Skin epidermis (tissue), 12 donors: ENCODE measurements at regions not wholly inside any gene's neighbourhood (a gene's known extent, or its start where the extent isn't known, plus 50 kb on each side); places are given as distances from the start of the nearest gene placed in this dataset.

Source experiments
- H3K27ac ChIP-seq, 21 experiments: fragments of 200-600 bp; sonication (generic) in 11 of 21; one replicate each; pipeline ENCODE4 v1.5.0; 2020; ENCODE audit warnings: mild to moderate bottlenecking in 3 of 21, inconsistent platforms in 2 of 21, moderate library complexity in 2 of 21
- H3K4me3 ChIP-seq, 7 experiments: fragments of 200-600 bp; sonication (generic) in 2 of 7; one replicate each; pipeline ENCODE4 v1.5.0; 2020; ENCODE audit warnings: inconsistent platforms in 2 of 7, mild to moderate bottlenecking in 2 of 7, moderate library complexity in 1 of 7

DNA sequence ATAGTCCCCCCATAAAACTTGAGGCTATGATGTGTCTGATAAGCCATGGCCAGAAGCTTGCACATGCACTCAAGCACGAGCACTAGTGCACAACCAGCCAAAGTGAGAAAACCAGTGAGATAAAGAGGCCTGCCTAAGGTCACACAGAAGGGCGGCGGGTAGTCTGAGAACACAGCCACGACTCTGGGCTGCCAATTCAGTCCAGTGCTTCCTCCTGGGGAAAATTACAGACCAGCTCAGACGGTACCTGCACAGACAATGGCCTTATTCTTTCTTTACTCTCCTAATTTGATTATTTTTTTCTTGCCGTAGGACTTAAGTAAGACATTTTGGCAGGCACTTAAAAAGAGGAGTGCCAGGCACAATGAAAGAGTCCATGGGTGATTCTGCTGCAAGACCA lies 533.2 kb upstream of the FAT1 start:
- Histone ChIP-seq H3K27ac (no peak overlapping the region), H3K4me3 (no peak overlapping the region)

DNA sequence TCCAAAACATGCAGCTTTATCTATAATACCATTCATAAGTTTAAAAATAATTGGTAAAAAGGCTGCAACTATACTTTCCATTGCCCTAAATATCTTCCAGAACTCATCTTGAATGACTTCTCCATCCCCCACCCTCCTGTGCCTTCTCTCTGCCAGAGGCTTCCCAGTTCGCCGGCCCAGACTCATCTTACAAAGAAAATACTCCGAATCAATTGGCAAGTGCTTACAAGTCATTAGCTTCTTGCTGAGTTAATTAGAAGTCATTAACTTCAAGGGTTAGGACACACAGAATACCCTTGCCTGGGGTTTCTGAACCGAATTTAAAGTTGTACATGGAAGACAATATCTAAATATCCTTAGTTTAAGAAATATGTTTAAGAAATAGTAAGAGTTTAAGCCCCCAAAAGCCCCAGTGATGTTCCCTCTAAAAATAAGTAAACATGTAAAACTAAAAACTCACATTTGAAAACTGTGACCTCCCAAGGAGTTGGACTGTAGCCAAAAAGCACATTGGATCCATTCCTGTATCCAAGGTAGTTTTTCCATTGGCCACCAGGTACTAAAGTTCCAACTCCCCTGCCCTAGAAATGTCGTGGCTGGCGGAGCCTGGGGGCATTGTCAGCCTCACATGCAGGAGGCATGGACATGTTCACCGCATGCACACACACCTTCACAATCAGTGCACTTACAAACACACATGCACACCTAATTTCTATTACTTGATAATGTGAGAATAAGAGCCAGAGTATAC lies 535.2 kb upstream of the FAT1 start:
- H3K27ac ChIP-seq, result no peak overlapping the region
- no peak overlapping the region for H3K4me3 ChIP-seq

DNA sequence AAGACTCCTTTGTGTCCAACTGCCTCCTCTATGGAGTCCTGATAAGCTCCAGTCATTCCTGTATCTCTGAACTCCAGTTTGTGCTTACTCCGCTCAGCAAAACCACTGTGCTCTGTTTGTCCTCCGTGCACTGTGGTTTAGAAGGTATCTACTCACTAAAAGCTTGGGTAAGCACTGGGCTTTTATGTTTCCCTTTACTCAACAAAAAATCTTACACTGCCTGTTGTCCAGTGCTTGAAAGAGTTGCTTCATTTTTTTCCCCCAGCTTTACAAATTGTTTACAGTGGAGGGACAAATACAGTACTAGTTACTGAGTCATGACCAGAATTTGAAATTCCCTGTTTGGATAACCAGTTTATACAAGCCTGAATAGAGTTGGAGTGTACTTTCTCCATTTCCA lies 545.3 kb upstream of the FAT1 start:
- no peak overlapping the region for H3K4me3 ChIP-seq
- H3K27ac ChIP-seq, result no peak overlapping the region

DNA sequence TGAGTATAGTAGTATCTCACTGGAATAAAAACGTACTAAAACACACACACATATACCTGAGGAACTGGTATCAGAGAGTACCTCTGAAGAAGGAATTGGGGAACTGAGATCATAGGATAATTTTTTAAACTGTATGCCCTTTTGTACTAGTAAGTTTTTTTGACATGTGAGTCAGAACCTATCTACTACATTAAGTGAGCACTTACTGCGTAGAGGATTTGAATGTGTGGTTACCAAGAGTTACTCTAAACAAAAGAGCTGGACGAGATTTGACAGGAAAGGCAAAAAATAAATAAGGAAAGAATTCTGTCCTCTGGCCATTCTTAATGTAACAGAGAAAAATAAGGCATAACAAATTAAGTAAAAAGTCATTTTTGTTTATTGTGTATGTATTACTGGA lies 546.5 kb upstream of the FAT1 start:
- H3K4me3 ChIP-seq, result no peak overlapping the region
- H3K27ac ChIP-seq, result no peak overlapping the region

DNA sequence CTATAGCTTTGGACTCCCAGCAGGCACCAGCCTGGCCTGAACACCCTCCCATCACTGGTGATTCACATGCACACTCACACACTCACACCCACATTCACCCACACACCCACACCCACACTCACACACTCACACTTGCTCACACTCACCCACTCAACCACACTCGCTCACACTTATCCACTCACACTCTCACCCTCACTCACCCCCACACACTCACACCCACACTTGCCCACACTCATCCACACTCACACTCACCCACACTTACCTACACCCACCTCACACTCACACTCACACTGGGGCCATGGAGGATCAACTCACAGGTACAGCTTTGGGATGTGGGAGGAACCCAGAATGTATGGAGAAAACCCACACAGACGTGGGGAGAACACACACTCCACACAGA lies 548.2 kb upstream of the FAT1 start:
- no peak overlapping the region for H3K4me3 ChIP-seq
- H3K27ac ChIP-seq, result no peak overlapping the region

DNA sequence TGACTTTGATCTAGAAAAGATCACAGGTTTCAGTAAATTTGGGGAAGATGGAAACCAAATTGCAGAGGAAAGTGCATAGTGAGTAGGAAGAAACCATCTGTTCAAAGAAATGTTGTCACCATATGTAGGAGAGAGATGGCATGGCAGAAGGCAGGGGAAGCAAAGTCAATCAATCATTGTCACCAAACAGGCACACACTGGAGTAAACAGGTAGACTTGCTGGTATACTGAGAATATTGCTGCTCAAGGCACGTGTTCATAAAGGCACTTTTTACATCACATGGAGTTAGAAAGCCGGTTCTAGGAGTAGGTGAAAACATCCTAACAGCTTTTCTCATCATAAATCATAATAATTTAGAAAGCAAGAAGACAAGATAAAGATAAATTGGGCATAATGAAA lies 550.5 kb upstream of the FAT1 start:
- Histone ChIP-seq H3K27ac (no peak overlapping the region), H3K4me3 (no peak overlapping the region)

DNA sequence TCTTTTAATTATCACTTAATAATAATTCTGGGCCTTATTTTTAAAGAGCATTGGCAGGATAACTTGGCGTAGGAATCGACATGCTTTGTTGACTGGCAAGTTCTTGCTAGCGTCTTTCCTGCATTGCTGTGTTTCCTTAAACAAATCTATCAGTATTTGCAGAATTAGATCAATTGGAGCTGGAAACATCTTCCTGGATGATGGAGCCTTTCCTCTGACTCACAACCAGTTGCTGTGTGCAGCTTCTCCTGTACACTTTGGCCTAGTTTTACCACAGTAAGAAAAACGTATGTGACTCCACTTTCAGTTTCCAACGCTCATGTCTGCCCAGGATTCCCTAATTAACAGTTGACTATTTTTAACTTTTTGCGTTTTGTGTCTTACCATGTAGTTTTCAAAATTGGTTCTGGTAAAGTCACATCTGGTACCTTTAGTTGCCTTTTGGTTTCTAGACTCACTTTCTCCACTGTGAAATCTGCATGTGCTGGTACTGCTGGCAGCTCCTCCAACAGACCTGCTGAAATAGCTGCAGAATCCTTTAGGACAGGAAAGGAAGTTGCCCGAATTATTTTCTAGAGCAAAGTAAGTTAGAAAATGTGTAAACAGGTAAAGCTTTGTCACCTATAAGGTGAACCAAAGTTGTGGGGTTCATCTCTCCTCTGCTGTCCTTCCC lies 553.2 kb upstream of the FAT1 start:
- H3K27ac ChIP-seq, result no peak overlapping the region
- no peak overlapping the region for H3K4me3 ChIP-seq

DNA sequence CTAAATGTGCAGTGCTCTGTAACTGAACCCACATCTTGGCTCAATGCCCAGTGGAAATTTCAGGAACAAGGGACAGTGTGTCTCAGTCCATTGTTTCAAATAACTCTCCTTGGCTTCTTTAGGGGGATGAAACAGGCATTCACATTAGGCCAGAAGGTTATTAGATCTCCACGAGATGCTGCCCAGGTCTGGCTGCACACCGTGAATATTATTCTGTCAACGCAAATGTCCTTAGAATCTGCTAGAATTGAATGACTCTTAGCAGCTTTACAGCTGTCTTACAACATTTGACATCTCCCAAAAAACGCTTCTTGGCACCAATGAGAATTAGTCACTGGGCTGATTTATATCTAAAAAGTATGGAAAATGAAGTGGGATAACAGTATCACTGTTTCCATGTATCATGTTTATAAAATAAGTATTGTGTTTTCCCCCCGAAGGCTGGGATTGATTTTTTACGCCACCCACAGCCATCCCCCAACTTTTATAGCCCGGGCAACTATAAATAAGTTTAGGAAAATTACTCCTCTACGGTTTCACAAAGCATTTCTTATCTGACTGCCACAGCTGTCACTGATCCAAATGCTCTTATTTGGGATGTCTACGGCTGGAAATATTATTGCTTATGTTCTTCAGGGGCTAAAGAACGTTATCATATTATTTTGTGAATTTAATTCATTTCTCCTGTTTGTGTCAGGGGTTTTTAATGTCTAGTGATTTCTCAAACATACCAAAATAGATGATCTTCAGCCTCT lies 559.7 kb upstream of the FAT1 start:
- H3K27ac ChIP-seq, result no peak overlapping the region
- no peak overlapping the region for H3K4me3 ChIP-seq

DNA sequence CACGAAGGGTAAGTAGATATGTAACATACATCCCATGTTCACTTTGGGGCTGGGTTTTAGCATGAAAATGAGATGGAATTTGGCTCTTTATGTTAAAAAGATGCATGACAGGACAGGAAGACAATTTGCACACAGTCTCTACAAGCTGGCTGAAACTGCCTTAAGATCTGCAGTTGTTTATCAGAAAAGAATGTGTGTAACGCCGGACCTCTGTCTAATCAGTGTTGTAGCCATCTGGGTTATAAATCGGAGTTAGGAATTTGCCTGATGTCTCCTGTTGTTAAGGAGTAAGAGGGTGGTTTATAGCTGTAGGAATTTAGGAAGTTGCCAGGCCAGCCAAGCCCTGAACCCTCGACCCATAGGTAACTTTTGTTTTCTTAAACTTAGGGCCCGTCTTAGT lies 562.9 kb upstream of the FAT1 start:
- no peak overlapping the region for H3K4me3 ChIP-seq
- no peak overlapping the region for H3K27ac ChIP-seq

DNA sequence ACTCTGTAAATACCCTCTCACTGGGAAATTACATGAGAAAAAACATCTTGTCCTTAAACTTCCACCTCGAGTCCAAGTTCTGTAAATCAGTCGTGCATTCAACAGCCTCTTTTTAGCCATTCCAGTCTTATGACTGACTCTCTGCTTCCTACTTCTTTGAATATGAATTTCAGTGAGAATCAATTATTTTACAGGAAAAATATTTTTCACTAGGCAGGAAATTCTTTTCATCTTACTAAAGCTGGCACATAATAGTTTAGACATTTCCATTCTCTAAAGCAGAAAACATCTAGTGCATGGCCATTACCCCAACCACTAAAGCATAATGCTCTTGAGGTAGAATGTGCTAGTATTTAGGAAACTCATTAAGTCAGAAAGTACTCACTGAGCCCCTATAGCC lies 565.7 kb upstream of the FAT1 start:
- Histone ChIP-seq H3K4me3 (no peak overlapping the region), H3K27ac (no peak overlapping the region)

DNA sequence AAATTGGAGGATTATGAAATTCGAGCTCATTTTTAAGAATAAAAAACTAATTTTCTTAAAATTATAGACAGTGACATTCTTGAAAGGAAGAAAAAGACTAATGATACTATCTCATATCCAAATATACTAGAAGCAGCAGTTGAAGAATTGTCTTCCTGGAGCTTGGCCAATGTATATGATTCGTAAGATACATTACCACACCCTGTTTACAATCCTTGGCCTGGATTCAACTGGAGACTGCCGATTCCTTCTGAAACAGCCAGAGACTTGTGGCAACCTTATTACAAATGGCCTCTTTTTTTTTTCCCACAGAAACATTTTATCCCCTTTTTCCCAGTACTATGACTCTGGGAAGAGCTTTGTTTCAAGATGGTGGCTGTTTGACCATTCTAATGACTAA lies 571.2 kb upstream of the FAT1 start:
- H3K4me3 ChIP-seq, result no peak overlapping the region
- no peak overlapping the region for H3K27ac ChIP-seq

DNA sequence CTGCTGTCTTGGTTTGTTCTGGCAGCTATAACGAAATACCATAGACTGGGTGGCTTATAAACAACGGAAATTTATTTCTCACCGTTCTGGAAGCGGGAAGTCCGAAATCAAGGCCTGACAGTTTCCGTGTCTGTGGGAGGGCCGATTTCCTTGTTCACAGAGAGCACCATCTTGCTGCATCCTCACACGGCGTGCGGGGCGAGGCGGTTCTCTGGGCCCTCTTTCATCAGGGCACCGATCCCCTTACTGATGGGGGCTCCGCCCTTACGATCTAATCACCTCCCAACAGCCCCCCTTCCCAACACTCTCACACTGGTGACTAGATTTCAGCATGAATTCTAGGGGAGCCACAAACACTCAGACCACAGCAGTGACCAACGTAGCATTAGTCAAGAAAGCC lies 578.3 kb upstream of the FAT1 start:
- H3K27ac ChIP-seq, result no peak overlapping the region

DNA sequence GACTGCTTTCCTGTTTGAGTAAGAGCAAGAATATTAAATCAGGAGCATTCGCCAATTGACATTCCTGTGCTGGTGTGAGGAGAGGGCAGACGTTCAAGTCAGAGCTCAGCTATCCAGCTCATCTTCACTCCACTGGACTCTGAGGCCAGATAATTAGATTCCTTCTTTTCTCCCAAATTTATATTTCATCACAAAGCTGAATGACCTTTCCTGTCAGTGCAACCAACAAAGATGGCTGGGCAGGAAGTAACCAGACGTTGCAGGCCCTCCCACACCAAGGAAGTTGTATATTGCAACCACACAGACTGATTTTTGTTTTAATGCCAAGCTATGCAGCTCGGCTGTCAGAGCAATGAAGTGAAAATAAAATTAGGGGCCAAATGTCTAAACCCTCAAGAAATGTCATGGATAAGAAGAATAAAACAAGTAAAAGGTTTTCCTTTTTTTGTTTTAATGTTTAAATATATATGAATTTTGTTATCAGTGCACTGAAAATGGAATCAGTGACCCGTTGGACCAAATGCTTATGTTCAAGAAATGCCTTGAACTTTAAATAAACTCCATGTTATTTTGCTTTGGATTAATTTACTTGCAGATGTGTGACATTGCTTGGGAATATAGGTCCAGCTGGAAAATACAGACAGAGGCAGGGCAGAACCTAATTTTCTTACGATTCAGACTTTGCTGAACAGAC lies 578.9 kb upstream of the FAT1 start:
- H3K27ac ChIP-seq, result peak overlapping the region in 1 of 21 experiments; percentile 44
- no peak overlapping the region for H3K4me3 ChIP-seq

More for the DNA sequence above, 578.3 kb upstream of the FAT1 start:
- no peak overlapping the region for H3K4me3 ChIP-seq

DNA sequence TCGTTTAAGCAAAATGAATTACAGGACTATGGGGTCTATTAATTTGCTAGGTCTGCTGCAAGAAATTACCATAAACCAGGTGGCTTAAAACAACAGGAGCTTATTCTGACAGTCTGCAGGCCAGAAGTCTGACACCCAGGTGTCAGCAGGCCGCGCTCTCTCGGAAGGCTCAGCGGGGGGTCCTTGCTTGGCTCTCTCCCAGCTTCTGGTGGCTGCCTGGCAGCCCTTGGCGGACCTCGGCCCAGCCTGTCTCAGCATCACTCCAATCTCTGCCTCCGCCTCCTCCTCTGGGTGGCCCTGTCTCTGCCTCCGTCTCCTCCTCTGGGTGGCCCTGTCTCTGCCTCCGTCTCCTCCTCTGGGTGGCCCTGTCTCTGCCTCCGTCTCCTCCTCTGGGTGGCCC lies 580.5 kb upstream of the FAT1 start:
- Histone ChIP-seq H3K4me3 (no peak overlapping the region), H3K27ac (no peak overlapping the region)

DNA sequence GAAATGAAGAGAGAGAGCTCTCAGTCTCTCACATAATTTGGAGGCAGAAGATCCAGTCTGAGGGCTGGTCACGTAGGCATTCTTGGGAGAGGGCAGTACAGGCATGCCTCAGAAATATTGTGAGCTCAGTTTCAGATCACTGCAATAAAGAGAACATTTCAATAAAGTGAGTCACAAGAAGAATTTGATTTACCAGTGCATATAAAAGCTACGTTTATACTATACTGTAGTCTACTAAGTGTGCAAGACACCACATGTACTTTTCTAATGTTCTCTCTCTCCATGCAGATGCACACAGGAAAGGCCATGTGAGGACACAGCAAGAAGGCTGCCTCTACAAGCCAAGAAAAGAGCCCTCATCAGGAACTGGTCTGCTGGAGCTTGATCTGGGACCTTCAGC lies 583.5 kb upstream of the FAT1 start:
- no peak overlapping the region for H3K27ac ChIP-seq
- H3K4me3 ChIP-seq, result no peak overlapping the region

DNA sequence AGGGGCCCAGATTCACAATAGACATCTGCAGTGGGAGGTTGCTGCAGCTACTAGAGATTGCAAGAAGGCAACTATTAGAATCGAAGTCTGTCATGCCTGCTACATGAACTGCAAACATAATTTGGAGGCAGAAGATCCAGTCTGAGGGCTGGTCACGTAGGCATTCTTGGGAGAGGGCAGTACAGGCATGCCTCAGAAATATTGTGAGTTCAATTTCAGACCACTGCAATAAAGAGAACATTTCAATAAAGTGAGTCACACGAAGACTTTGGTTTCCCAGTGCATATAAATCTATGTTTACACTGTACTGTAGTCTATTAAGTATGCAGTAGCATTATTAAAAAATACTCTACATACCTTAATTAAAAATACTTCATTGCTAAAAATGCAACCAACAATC lies 585.8 kb upstream of the FAT1 start:
- Histone ChIP-seq H3K4me3 (no peak overlapping the region), H3K27ac (no peak overlapping the region)

DNA sequence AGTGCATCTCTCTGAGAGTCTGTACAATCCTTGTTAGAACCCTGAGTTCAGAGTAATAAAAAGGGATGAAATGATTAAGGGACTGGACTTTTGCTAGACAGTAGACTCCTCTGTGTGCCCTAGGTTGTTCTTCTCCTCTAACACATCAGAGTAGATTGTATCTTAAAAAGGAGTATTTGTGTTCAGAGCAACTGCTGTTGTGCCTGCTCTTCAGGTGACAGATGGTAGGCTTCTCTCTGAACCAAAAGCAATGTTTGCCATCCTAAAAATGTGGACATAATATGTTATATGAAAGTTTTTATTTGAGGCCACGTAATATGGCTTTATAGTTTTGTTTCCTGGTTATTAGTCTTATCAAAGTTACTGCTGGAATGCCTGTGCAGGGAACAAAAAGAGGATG lies 588.6 kb upstream of the FAT1 start:
- H3K27ac ChIP-seq, result no peak overlapping the region
- H3K4me3 ChIP-seq, result no peak overlapping the region

DNA sequence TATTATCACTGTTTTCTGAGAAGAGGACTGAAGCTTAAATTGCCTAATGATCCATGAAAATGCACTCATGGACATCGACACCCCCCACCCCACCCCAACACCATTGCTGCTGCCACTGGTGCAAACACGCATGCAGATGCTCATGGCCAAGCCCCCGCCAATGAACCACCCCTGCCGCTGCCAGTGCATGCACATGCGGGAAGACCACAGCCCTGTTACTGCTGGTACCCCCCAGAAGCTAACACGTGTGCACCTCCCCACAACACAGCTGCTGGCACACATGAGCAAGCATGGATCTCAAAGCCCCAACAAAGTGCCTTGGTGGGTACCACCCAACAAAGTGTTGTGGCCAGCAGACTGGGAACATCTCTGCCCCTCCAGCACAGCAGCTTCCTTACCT lies 594.1 kb upstream of the FAT1 start:
- Histone ChIP-seq H3K27ac (no peak overlapping the region), H3K4me3 (no peak overlapping the region)

DNA sequence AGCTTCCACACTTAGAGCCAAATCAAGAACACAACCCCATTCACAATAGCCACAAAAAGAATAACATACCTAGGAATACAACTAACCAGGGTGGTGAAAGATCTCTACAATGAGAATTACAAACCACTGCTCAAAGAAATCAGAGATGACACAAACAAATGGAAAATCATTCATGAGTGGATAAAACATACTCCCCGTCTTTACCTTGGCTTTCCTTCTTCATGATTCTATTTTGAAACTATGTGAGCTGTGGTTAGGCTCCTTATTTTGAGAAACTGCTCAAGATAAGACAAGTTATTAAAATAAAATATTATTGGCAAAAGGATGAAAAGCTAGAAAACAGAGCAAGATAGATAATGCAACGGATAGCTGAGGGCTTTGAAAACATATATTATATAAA lies 598.1 kb upstream of the FAT1 start:
- Histone ChIP-seq H3K4me3 (no peak overlapping the region), H3K27ac (no peak overlapping the region)

DNA sequence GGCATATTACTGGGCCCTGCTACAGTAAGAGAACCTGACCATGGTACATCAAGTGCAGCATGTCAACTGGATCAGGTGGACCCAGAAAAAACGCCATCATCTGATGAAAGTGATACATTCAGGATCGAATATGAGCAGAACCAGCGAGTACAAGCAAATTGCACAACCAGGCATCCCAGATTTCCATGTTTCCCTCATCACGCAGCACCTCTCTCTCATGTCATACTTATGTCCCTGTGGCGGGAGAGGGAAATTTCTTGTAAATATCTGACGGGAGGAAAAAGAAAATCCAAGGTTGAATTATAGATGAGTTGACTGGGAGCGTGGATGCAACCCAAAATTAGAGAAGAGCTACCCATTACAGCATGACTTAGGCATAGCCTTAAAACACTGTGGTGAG lies 608.5 kb upstream of the FAT1 start:
- no peak overlapping the region for H3K4me3 ChIP-seq
- H3K27ac ChIP-seq, result no peak overlapping the region

DNA sequence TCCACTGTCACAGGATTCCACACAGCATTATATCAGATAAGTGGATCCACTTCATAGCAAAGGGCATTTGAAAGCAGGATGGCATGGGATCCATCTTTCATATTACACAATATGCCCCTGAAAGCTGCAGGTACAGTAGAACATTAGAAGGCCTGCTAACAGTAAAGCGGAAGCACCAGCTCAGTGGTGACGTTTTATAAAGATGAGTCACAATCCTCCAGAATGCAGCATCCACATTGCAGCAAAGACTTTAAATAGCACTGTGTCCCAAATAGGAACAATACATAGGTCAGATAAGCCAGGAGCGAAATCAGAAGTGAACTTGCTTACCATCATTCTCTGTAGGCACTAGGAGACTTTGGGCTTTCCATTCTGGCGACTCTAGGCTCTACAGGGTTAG lies 609.5 kb upstream of the FAT1 start:
- Histone ChIP-seq H3K27ac (no peak overlapping the region), H3K4me3 (no peak overlapping the region)
